ENCODE measurements at regions not wholly inside any gene's neighbourhood (a gene's known extent, or its start where the extent isn't known, plus 50 kb on each side); places are given as distances from the start of the nearest gene placed in this dataset.

GRCh38 chr15:29889542-29890329 is 67.5 kb upstream of the TJP1 start:
- H3K27ac ChIP-seq: peak overlapping the region in 1 of 2 donors; percentile 49
- no peak for TF ChIP-seq CTCF (IDR thresholded peaks at IDR 0.05)

GRCh38 chr15:29888646-29889045 is 66.4 kb upstream of the TJP1 start:
- no peak overlapping the region for H3K4me3 ChIP-seq
- no peak for DNase-seq (ENCODE audit: low spot score)
- peak overlapping the region; percentile 3 to 69 for H3K27ac ChIP-seq
- TF ChIP-seq CTCF (IDR thresholded peaks at IDR 0.05): no peak

More at GRCh38 chr15:29889542-29890329, 67.5 kb upstream of the TJP1 start:
- DNase-seq (ENCODE audit: low spot score): no peak
- no peak overlapping the region for H3K4me3 ChIP-seq

- Histone ChIP-seq H3K4me3 (no peak overlapping the region), H3K27ac (no peak overlapping the region)
- TF ChIP-seq CTCF (IDR thresholded peaks at IDR 0.05): no peak
- DNase-seq (ENCODE audit: low spot score): no peak
These were observed 65.5 kb upstream of the TJP1 start for GRCh38 chr15:29887721-29888120.

- H3K4me3 ChIP-seq: no peak overlapping the region
- H3K27ac ChIP-seq: peak overlapping the region in 1 of 2 donors; percentile 2
- no peak for DNase-seq (ENCODE audit: low spot score)
- no peak for TF ChIP-seq CTCF (IDR thresholded peaks at IDR 0.05)
These were observed 62.9 kb upstream of the TJP1 start for GRCh38 chr15:29885183-29885582.

- TF ChIP-seq CTCF (IDR thresholded peaks at IDR 0.05): no peak
- peak overlapping the region in 1 of 2 donors; percentile 76 for H3K27ac ChIP-seq
- H3K4me3 ChIP-seq: no peak overlapping the region
- DNase-seq (ENCODE audit: low spot score): no peak
These were observed 60.9 kb upstream of the TJP1 start for GRCh38 chr15:29883126-29883525.

GRCh38 chr15:29880886-29881285 is 58.6 kb upstream of the TJP1 start:
- H3K4me3 ChIP-seq: no peak overlapping the region
- no peak for TF ChIP-seq CTCF (IDR thresholded peaks at IDR 0.05)
- no peak for DNase-seq (ENCODE audit: low spot score)
- no peak overlapping the region for H3K27ac ChIP-seq

- no peak overlapping the region for H3K27ac ChIP-seq
- TF ChIP-seq CTCF (IDR thresholded peaks at IDR 0.05): no peak
- DNase-seq (ENCODE audit: low spot score): no peak
- no peak overlapping the region for H3K4me3 ChIP-seq
These were observed 58.1 kb upstream of the TJP1 start for GRCh38 chr15:29880341-29880740.

Data from coronary artery (tissue), 2 donors.